ENCODE measurements at regions not wholly inside any gene's neighbourhood (a gene's known extent, or its start where the extent isn't known, plus 50 kb on each side); places are given as distances from the start of the nearest gene placed in this dataset.

- TF ChIP-seq POLR2A (IDR thresholded peaks at IDR 0.05; ENCODE audit: low read depth, low read length) (no peak), POLR2AphosphoS5 (IDR thresholded peaks at IDR 0.05; ENCODE audit: low read depth, low read length) (no peak), PAX5 (IDR thresholded peaks at IDR 0.05; ENCODE audit: insufficient read depth, low read length, severe bottlenecking) (no peak), TAF1 (IDR thresholded peaks at IDR 0.05; ENCODE audit: low read depth, low read length) (no peak), SPI1 (IDR thresholded peaks at IDR 0.05; ENCODE audit: low read depth, low read length) (no peak)
These were observed 106.4 kb upstream of the PTPN1 start for GRCh38 chr20:50403565-50404418.
